ENCODE measurements at regions not wholly inside any gene's neighbourhood (a gene's known extent, or its start where the extent isn't known, plus 50 kb on each side); places are given as distances from the start of the nearest gene placed in this dataset.

DNA sequence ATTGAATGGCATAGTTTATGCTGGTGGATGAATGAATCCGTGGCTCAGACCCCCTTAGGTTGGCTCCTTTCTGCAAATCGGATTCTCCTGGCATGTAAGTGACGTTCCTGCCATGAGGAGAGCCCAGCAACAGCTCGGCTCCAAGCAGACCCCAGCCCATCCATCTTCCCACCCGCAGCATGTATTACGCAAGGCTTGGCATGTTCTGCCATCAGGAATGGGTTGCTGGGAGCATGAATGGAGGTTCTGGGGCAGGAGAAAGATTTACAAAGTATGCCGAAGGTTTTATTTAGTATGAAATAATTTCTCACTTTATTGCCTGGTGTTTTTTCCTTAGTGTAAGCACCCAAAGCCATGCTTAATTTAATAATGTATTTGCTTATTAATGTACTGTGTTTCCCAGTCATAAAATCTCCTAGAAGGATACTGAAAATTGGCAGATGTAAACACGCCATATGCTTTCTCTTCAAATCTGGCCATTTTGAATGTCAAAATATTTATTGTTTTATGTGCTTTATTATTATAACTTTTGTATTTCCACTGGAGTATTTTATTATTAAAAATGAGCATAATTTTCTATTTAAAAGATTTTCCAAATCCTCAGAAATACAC lies 128.5 kb downstream of the ACKR3 start:
- TF ChIP-seq POLR2AphosphoS5 (IDR thresholded peaks at IDR 0.05) (no peak), POLR2A (IDR thresholded peaks at IDR 0.05) (no peak), EP300 (IDR thresholded peaks at IDR 0.05) (no peak)
- TF ChIP-seq, protein P1, sequence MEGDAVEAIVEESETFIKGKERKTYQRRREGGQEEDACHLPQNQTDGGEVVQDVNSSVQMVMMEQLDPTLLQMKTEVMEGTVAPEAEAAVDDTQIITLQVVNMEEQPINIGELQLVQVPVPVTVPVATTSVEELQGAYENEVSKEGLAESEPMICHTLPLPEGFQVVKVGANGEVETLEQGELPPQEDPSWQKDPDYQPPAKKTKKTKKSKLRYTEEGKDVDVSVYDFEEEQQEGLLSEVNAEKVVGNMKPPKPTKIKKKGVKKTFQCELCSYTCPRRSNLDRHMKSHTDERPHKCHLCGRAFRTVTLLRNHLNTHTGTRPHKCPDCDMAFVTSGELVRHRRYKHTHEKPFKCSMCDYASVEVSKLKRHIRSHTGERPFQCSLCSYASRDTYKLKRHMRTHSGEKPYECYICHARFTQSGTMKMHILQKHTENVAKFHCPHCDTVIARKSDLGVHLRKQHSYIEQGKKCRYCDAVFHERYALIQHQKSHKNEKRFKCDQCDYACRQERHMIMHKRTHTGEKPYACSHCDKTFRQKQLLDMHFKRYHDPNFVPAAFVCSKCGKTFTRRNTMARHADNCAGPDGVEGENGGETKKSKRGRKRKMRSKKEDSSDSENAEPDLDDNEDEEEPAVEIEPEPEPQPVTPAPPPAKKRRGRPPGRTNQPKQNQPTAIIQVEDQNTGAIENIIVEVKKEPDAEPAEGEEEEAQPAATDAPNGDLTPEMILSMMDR (IDR thresholded peaks at IDR 0.05) = no peak
- Histone ChIP-seq H3K4me1 (no peaks in the 10 kb centered on the region), H3K27me3 (no peaks in the 10 kb centered on the region), H3K4me3 (no peak overlapping the region), H3K9me3 (no peaks in the 10 kb centered on the region), H3K36me3 (no peaks in the 10 kb centered on the region), H3K27ac (no peak overlapping the region)
- no peak for DNase-seq
- 85 to 89% methylated on average over 8 of the region's 8 CpGs for WGBS, 2 donors
- intact Hi-C loops (cut with DNase I) = no loop called here

DNA sequence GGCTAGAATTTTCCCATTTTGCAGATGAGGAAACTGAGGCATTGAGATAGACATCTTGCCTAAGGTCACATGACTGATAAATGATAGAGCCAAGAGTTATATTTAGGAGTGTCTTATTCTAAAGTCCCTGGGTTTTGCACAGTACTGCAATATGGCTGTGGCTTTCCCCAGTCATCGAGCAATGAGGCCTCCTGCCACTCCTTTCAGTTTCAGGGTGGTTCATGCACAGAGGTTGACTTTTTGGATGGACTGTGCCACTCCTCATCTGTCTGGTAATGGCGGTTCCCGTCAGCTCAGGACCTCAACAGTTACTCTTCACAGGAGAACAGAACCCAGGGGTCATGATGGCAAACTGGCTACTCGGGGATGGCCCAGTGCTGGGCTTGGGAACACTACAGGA lies 131.1 kb downstream of the ACKR3 start:
- intact Hi-C loops (cut with DNase I) = no loop called here
- Histone ChIP-seq H3K4me3 (no peak overlapping the region), H3K27ac (no peak overlapping the region), H3K9me3 (no peaks in the 10 kb centered on the region), H3K27me3 (no peaks in the 10 kb centered on the region), H3K4me1 (no peaks in the 10 kb centered on the region), H3K36me3 (no peaks in the 10 kb centered on the region)
- TF ChIP-seq POLR2AphosphoS5 (IDR thresholded peaks at IDR 0.05) (no peak), EP300 (IDR thresholded peaks at IDR 0.05) (no peak), POLR2A (IDR thresholded peaks at IDR 0.05) (no peak)
- TF ChIP-seq, protein P1 (IDR thresholded peaks at IDR 0.05) = no peak
- WGBS, 2 donors = 90 to 92% methylated on average over 4 of the region's 4 CpGs
- DNase-seq = no peak

DNA sequence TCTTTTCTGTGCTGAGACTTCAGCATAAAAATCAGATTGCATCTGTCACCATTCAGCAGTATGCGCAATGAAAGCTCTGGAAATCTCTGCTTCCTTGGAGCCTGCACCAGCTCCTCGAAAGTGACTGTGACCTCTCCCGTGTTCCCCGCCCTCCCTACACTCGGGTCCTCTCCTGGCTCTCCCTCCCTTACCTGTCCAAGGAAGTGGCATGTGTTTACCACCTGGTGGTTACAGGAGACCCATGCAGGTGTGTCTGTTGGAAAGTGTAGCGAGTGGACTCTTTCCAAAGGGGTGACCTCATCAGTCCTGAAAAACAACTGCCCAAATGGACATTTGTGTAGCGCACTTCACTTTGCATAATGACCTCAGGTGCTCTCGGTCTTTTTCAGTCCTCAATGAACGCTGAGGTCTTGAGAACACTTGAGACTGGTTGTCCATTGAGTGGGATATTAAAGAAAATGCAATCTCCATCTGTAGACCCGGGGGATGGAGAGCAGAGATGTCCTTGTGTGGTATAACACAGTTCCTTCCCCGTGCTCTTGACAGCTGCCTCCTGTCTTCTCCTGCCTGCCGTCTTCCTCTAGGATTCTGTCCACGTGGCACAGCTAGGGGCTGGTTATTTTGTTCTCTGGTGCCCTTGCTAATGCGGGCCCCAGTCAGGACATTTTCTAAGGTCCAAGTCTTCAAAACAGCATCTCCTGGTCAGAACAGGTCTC lies 133.2 kb downstream of the ACKR3 start:
- no peaks in the 10 kb centered on the region for H3K4me1 ChIP-seq
- 67 to 73% methylated on average over 14 of the region's 14 CpGs for WGBS, 2 donors
- TF ChIP-seq POLR2AphosphoS5 (IDR thresholded peaks at IDR 0.05) (no peak), EP300 (IDR thresholded peaks at IDR 0.05) (no peak), POLR2A (IDR thresholded peaks at IDR 0.05) (no peak)
- TF ChIP-seq, protein P1 (IDR thresholded peaks at IDR 0.05) = no peak

DNA sequence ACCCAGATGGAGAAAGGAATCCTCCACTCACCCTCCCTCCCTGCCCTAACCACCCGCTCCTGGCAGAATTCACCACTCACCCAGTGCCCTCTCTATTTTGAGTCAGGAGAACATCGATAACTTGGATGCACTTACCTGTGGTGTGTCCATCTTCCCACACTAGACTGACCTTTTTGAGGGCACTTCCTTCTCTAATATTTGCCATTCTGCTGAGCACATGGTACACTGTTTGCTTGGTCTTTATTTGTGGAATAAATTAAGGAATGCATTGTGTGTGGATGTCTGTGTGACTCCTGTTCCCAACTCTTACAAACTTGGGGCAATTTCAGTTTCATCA lies 133.7 kb downstream of the ACKR3 start:
- no peak overlapping the region for H3K27ac ChIP-seq
- H3K4me3 ChIP-seq = no peak overlapping the region
- DNase-seq = no peak
- WGBS, 2 donors = 93% methylated on average over 2 of the region's 2 CpGs
- H3K9me3 ChIP-seq = no peaks in the 10 kb centered on the region
- no peaks in the 10 kb centered on the region for H3K4me1 ChIP-seq
- TF ChIP-seq POLR2AphosphoS5 (IDR thresholded peaks at IDR 0.05) (no peak), POLR2A (IDR thresholded peaks at IDR 0.05) (no peak)
- TF ChIP-seq, protein P1 (IDR thresholded peaks at IDR 0.05) = no peak
- H3K36me3 ChIP-seq = no peaks in the 10 kb centered on the region
- intact Hi-C loops (cut with DNase I) = no loop called here
- no peaks in the 10 kb centered on the region for H3K27me3 ChIP-seq

More for the DNA sequence above, 133.2 kb downstream of the ACKR3 start:
- Histone ChIP-seq H3K9me3 (no peaks in the 10 kb centered on the region), H3K36me3 (no peaks in the 10 kb centered on the region), H3K27ac (no peak overlapping the region), H3K27me3 (no peaks in the 10 kb centered on the region), H3K4me3 (no peak overlapping the region)
- no peak for DNase-seq
- intact Hi-C loops (cut with DNase I) = no loop called here
